ENCODE measurements at regions not wholly inside any gene's neighbourhood (a gene's known extent, or its start where the extent isn't known, plus 50 kb on each side); places are given as distances from the start of the nearest gene placed in this dataset.

GRCh38 chr10:62627983-62628382, 176.5 kb upstream of the ADO start:
- CTCF ChIA-PET, result no interaction called here
- POLR2A ChIA-PET, result no interaction called here
- H3K27ac ChIP-seq (ENCODE audit: low read depth in 2 of 2, low read length in 1 of 2), result no peak overlapping the region

GRCh38 chr10:62631241-62631640, 173.3 kb upstream of the ADO start:
- H3K4me3 ChIP-seq (ENCODE audit: low read depth in 2 of 2, low read length in 1 of 2), result no peak overlapping the region
- 0 out of 4 replicates have a peak, but pooled peaks cover 0 to 11% of the 10 kb centered on the region in 2 experiments for H3K4me1 ChIP-seq (ENCODE audit: control insufficient read depth in 1 of 2, insufficient read depth in 2 of 2, low read depth in 1 of 2, low read length in 1 of 2)
- WGBS (ENCODE audit: low lambda C conversion rate), result 61% methylated on average over 1 of the region's 1 CpG
- H3K27me3 ChIP-seq (ENCODE audit: insufficient read depth), result no peaks in the 10 kb centered on the region
- no peaks in the 10 kb centered on the region for H3K79me2 ChIP-seq (ENCODE audit: insufficient read depth)
- no peaks in the 10 kb centered on the region for H3F3A ChIP-seq (replicated peaks; ENCODE audit: insufficient read depth)
- no peaks in the 10 kb centered on the region for H3K9me3 ChIP-seq
- no peak overlapping the region for H3K27ac ChIP-seq (ENCODE audit: low read depth in 2 of 2, low read length in 1 of 2)
- H3K9ac ChIP-seq, result no peak overlapping the region
- TF ChIP-seq MEF2A (IDR thresholded peaks at IDR 0.05; ENCODE audit: borderline replicate concordance, low read depth) (no peak), IRF3 (IDR thresholded peaks at IDR 0.05; ENCODE audit: low read depth, low read length) (no peak), TCF12 (IDR thresholded peaks at IDR 0.05) (no peak), RFX5 (IDR thresholded peaks at IDR 0.05; ENCODE audit: low read length) (no peak), GATA2 (CRISPR knock-in tag; IDR thresholded peaks at IDR 0.05) (no peak), JUND (IDR thresholded peaks at IDR 0.05) (no peak), RCOR1 (IDR thresholded peaks at IDR 0.05; ENCODE audit: low read length) (no peak), PBX3 (IDR thresholded peaks at IDR 0.05) (no peak), CHD2 (IDR thresholded peaks at IDR 0.05; ENCODE audit: low read length, partially characterized antibody) (no peak)
- H3K36me3 ChIP-seq (replicated peaks in 1 of 2; ENCODE audit: control insufficient read depth in 1 of 2, insufficient read depth in 2 of 2, low read length in 1 of 2), result no peaks in the 10 kb centered on the region
- no peak for DNase-seq
- ChIA-PET POLR2A (no interaction called here), CTCF (no interaction called here)
- no peak overlapping the region for H3K4me2 ChIP-seq
- no peaks in the 10 kb centered on the region for H3K9me2 ChIP-seq
- no peaks in the 10 kb centered on the region for H4K20me1 ChIP-seq (ENCODE audit: insufficient read depth)
- H2AFZ ChIP-seq (ENCODE audit: low read depth), result no peak overlapping the region

More at GRCh38 chr10:62627983-62628382, 176.5 kb upstream of the ADO start:
- no peak overlapping the region for H3K4me3 ChIP-seq (ENCODE audit: low read depth in 2 of 2, low read length in 1 of 2)
- WGBS (ENCODE audit: low lambda C conversion rate), result 78% methylated on average over 4 of the region's 4 CpGs
- DNase-seq, result no peak
- no peaks in the 10 kb centered on the region for H3K36me3 ChIP-seq (replicated peaks in 1 of 2; ENCODE audit: control insufficient read depth in 1 of 2, insufficient read depth in 2 of 2, low read length in 1 of 2)
- no peaks in the 10 kb centered on the region for H3F3A ChIP-seq (replicated peaks; ENCODE audit: insufficient read depth)
- H3K4me1 ChIP-seq (ENCODE audit: control insufficient read depth in 1 of 2, insufficient read depth in 2 of 2, low read depth in 1 of 2, low read length in 1 of 2), result 0 out of 4 replicates have a peak, but pooled peaks cover 0 to 12% of the 10 kb centered on the region in 2 experiments
- no peaks in the 10 kb centered on the region for H3K27me3 ChIP-seq (ENCODE audit: insufficient read depth)
- H3K4me2 ChIP-seq, result no peak overlapping the region
- no peak overlapping the region for H3K9ac ChIP-seq
- no peaks in the 10 kb centered on the region for H4K20me1 ChIP-seq (ENCODE audit: insufficient read depth)
- no peaks in the 10 kb centered on the region for H3K9me2 ChIP-seq
- TF ChIP-seq EZH2phosphoT487 (IDR thresholded peaks at IDR 0.05; ENCODE audit: borderline replicate concordance, low read depth) (no peak), TEAD4 (IDR thresholded peaks at IDR 0.05; ENCODE audit: borderline replicate concordance, insufficient read depth) (no peak), NRF1 (IDR thresholded peaks at IDR 0.05; ENCODE audit: low read depth, low read length) (no peak)
- no peak overlapping the region for H2AFZ ChIP-seq (ENCODE audit: low read depth)
- no peaks in the 10 kb centered on the region for H3K79me2 ChIP-seq (ENCODE audit: insufficient read depth)
- no peaks in the 10 kb centered on the region for H3K9me3 ChIP-seq

All from SK-N-SH (cell line).